ENCODE measurements at regions not wholly inside any gene's neighbourhood (a gene's known extent, or its start where the extent isn't known, plus 50 kb on each side); places are given as distances from the start of the nearest gene placed in this dataset.

DNA sequence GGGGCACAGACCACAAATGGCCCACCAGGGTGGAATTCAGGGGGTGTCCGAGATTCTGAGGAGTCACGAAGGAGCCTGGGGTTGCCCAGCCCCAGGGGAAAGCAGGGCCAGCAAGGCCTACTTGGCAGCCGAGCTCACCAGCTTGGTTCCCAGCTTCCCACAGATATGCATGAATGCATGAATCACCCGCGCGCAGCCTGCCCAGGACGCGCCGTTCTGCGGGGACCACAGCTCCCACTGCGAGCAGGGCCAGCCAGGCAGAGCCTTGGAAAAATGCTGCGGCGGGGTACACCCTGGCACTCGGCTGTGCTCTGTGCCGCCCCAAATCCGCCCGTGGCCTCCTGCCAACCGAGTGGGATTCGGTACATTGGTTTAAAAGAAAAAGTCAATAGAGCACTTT lies 211.0 kb downstream of the NFATC2 start:
- no peak overlapping the region for H2BK15ac ChIP-seq (ENCODE audit: low read depth, low read length)
- H2AK5ac ChIP-seq (ENCODE audit: low read depth, low read length) = peak overlapping the region; percentile 93
- H3K56ac ChIP-seq (ENCODE audit: extremely low read depth, insufficient read depth, low read length) = no peak overlapping the region
- peak overlapping the region; percentile 85; the same call in 1 of the 2 replicates for H2BK120ac ChIP-seq (ENCODE audit: low read depth, low read length)
- peaks cover 21% of the 10 kb centered on the region for H3K4me1 ChIP-seq (ENCODE audit: control insufficient read depth, insufficient read depth, low read length)
- no peak overlapping the region for H2BK20ac ChIP-seq (ENCODE audit: low read depth, low read length)
- CTCF ChIA-PET = interaction anchor here (0.9 kb wide), 1 partner anchor 263 kb away, joined by 4 read pairs; no protein-coding TSS in a partner anchor
- peaks cover 0 to 14% of the 10 kb centered on the region in 2 experiments; a peak in 2 of 4 replicates for H3K79me1 ChIP-seq (ENCODE audit: low read depth in 1 of 2, low read length in 2 of 2)
- H3K9me3 ChIP-seq (ENCODE audit: control insufficient read depth, insufficient read depth, low read length) = peaks cover 5% of the 10 kb centered on the region; the same call in 1 of the 2 replicates
- dilution Hi-C loops (cut with HindIII; ENCODE audit: low sequenced_read_pairs, unreplicated experiment) (no loop called here), in situ Hi-C loops (cut with MboI; ENCODE audit: low sequenced_read_pairs) (no loop called here), intact Hi-C loops (cut with micrococcal nuclease) (no loop called here)
- H4K8ac ChIP-seq (ENCODE audit: low read depth in 2 of 2, low read length in 2 of 2) = 0 out of 4 replicates have a peak overlapping the region, but pooled peaks of 1 of the 2 experiments have one; percentile 35
- BruUV-seq (replicated peaks) = no TSS peak
- no peak overlapping the region for H3K27ac ChIP-seq (ENCODE audit: insufficient read depth, low read length)
- no peak overlapping the region for H3K4me2 ChIP-seq (ENCODE audit: low read depth, low read length)
- no peak overlapping the region for H3K18ac ChIP-seq (ENCODE audit: low read depth, low read length)
- no peaks in the 10 kb centered on the region for H4K20me1 ChIP-seq (ENCODE audit: insufficient read depth, low read length)
- H2AFZ ChIP-seq (replicated peaks; ENCODE audit: low read length, poor library complexity) = no peak overlapping the region
- peak overlapping the region; percentile 61; the same call in 1 of the 2 replicates for H4K91ac ChIP-seq (ENCODE audit: insufficient read depth, low read depth, low read length)
- TF ChIP-seq BHLHE40 (IDR thresholded peaks at IDR 0.05; ENCODE audit: low read depth, low read length) (no peak), NFE2L2 (IDR thresholded peaks at IDR 0.05; ENCODE audit: low read depth, low read length) (no peak), SMC3 (IDR thresholded peaks at IDR 0.05; ENCODE audit: low read depth, low read length) (no peak), RAD21 (IDR thresholded peaks at IDR 0.05; ENCODE audit: low read length) (no peak), RCOR1 (IDR thresholded peaks at IDR 0.05; ENCODE audit: insufficient replicate concordance, low read length) (no peak), ELK1 (IDR thresholded peaks at IDR 0.05; ENCODE audit: borderline replicate concordance, low read depth, low read length) (no peak), MAFK (IDR thresholded peaks at IDR 0.05; ENCODE audit: low read depth, low read length) (no peak), MXI1 (IDR thresholded peaks at IDR 0.05; ENCODE audit: borderline replicate concordance, low read depth, low read length) (no peak), RFX5 (IDR thresholded peaks at IDR 0.05; ENCODE audit: low read depth, low read length) (no peak), FOS (IDR thresholded peaks at IDR 0.05; ENCODE audit: low read depth, low read length) (no peak), POLR2A (IDR thresholded peaks at IDR 0.05; ENCODE audit: low read depth, low read length) (no peak), MAZ (IDR thresholded peaks at IDR 0.05; ENCODE audit: borderline replicate concordance, low read depth, low read length) (no peak)
- TF ChIP-seq, protein P1, sequence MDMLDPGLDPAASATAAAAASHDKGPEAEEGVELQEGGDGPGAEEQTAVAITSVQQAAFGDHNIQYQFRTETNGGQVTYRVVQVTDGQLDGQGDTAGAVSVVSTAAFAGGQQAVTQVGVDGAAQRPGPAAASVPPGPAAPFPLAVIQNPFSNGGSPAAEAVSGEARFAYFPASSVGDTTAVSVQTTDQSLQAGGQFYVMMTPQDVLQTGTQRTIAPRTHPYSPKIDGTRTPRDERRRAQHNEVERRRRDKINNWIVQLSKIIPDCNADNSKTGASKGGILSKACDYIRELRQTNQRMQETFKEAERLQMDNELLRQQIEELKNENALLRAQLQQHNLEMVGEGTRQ (IDR thresholded peaks at IDR 0.05; ENCODE audit: low read depth, low read length) = no peak
- TF ChIP-seq, protein P2, sequence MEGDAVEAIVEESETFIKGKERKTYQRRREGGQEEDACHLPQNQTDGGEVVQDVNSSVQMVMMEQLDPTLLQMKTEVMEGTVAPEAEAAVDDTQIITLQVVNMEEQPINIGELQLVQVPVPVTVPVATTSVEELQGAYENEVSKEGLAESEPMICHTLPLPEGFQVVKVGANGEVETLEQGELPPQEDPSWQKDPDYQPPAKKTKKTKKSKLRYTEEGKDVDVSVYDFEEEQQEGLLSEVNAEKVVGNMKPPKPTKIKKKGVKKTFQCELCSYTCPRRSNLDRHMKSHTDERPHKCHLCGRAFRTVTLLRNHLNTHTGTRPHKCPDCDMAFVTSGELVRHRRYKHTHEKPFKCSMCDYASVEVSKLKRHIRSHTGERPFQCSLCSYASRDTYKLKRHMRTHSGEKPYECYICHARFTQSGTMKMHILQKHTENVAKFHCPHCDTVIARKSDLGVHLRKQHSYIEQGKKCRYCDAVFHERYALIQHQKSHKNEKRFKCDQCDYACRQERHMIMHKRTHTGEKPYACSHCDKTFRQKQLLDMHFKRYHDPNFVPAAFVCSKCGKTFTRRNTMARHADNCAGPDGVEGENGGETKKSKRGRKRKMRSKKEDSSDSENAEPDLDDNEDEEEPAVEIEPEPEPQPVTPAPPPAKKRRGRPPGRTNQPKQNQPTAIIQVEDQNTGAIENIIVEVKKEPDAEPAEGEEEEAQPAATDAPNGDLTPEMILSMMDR (conservative IDR thresholded peaks at IDR 0.05; ENCODE audit: low read depth, low read length) = no peak
- H2AK9ac ChIP-seq (replicated peaks; ENCODE audit: low read depth, low read length, poor library complexity) = no peak overlapping the region
- no peak overlapping the region for H4K5ac ChIP-seq (ENCODE audit: low read depth, low read length)
- H3K9me1 ChIP-seq (ENCODE audit: insufficient read depth, low read length) = peaks cover 14% of the 10 kb centered on the region
- peak overlapping the region; percentile 8 for H2BK5ac ChIP-seq (ENCODE audit: low read depth, low read length, poor library complexity, severe bottlenecking)
- H3K4ac ChIP-seq (ENCODE audit: low read depth, low read length) = peak overlapping the region; percentile 90; the same call in 1 of the 2 replicates
- H3K27me3 ChIP-seq (ENCODE audit: control insufficient read depth, insufficient read depth, low read length) = no peaks in the 10 kb centered on the region
- H3K36me3 ChIP-seq (ENCODE audit: control insufficient read depth, insufficient read depth, low read length) = no peaks in the 10 kb centered on the region
- H3K23ac ChIP-seq (ENCODE audit: low read depth, low read length) = no peak overlapping the region
- H3K4me3 ChIP-seq (ENCODE audit: insufficient read depth, low read depth, low read length) = no peak overlapping the region
- WGBS, 2 experiments (ENCODE audit: extremely low coverage in 2 of 2, insufficient read length in 1 of 2) = 80% methylated on average over 9 of the region's 19 CpGs; no CpG with 5 or more reads in 1 of the 2 experiments
- DNase-seq (peak; percentile 46), ATAC-seq (ENCODE audit: low read depth) (no peak)
- POLR2A ChIA-PET (ENCODE audit: unreplicated experiment) = no interaction called here
- H3K9ac ChIP-seq (ENCODE audit: low read depth, low read length) = no peak overlapping the region
- no peak overlapping the region for H3K14ac ChIP-seq (replicated peaks; ENCODE audit: low read depth, low read length)

All from IMR-90 (cell line).